ENCODE measurements at regions not wholly inside any gene's neighbourhood (a gene's known extent, or its start where the extent isn't known, plus 50 kb on each side); places are given as distances from the start of the nearest gene placed in this dataset.

GRCh38 chr15:87500240-87500639 is 756.3 kb downstream of the NTRK3 start:
- H3K4me3 ChIP-seq (replicated peaks; ENCODE audit: insufficient read depth, low read length) = no peak overlapping the region
- no peaks in the 10 kb centered on the region for H3K27me3 ChIP-seq (ENCODE audit: insufficient read depth, poor library complexity, severe bottlenecking)
- no peak overlapping the region for H3K27ac ChIP-seq (replicated peaks)
- TF ChIP-seq REST (IDR thresholded peaks at IDR 0.05; ENCODE audit: insufficient replicate concordance, low read depth) (no peak), SPI1 (IDR thresholded peaks at IDR 0.05; ENCODE audit: borderline replicate concordance, low read depth) (no peak), CTCF (IDR thresholded peaks at IDR 0.05; ENCODE audit: insufficient read depth, low read length) (no peak), POLR2AphosphoS5 (IDR thresholded peaks at IDR 0.05; ENCODE audit: low read depth) (no peak), GABPA (IDR thresholded peaks at IDR 0.05; ENCODE audit: low read depth) (no peak)
- no peak for DNase-seq (ENCODE audit: low read depth in 1 of 2, low spot score in 1 of 2)

GRCh38 chr15:87498560-87498959 is 758.0 kb downstream of the NTRK3 start:
- TF ChIP-seq GABPA (IDR thresholded peaks at IDR 0.05; ENCODE audit: low read depth) = no peak
- TF ChIP-seq REST (IDR thresholded peaks at IDR 0.05; ENCODE audit: insufficient replicate concordance, low read depth) = no peak
- no peak for TF ChIP-seq CTCF (IDR thresholded peaks at IDR 0.05; ENCODE audit: insufficient read depth, low read length)
- TF ChIP-seq POLR2AphosphoS5 (IDR thresholded peaks at IDR 0.05; ENCODE audit: low read depth) = no peak
- no peak for TF ChIP-seq SPI1 (IDR thresholded peaks at IDR 0.05; ENCODE audit: borderline replicate concordance, low read depth)
- Histone ChIP-seq H3K27me3 (ENCODE audit: insufficient read depth, poor library complexity, severe bottlenecking) (no peaks in the 10 kb centered on the region), H3K4me3 (replicated peaks; ENCODE audit: insufficient read depth, low read length) (no peak overlapping the region), H3K27ac (replicated peaks) (no peak overlapping the region)
- DNase-seq (ENCODE audit: low read depth in 1 of 2, low spot score in 1 of 2) = no peak

- DNase-seq (ENCODE audit: low read depth in 1 of 2, low spot score in 1 of 2) = no peak
- H3K27me3 ChIP-seq (ENCODE audit: insufficient read depth, poor library complexity, severe bottlenecking) = no peaks in the 10 kb centered on the region
- H3K4me3 ChIP-seq (replicated peaks; ENCODE audit: insufficient read depth, low read length) = no peak overlapping the region
- TF ChIP-seq GABPA (IDR thresholded peaks at IDR 0.05; ENCODE audit: low read depth) (no peak), REST (IDR thresholded peaks at IDR 0.05; ENCODE audit: insufficient replicate concordance, low read depth) (no peak), POLR2AphosphoS5 (IDR thresholded peaks at IDR 0.05; ENCODE audit: low read depth) (no peak), SPI1 (IDR thresholded peaks at IDR 0.05; ENCODE audit: borderline replicate concordance, low read depth) (no peak), CTCF (IDR thresholded peaks at IDR 0.05; ENCODE audit: insufficient read depth, low read length) (no peak)
- H3K27ac ChIP-seq (replicated peaks) = no peak overlapping the region
Measured at GRCh38 chr15:87496795-87497194, 759.7 kb downstream of the NTRK3 start.

Data from HL-60 (cell line).